ENCODE measurements at regions not wholly inside any gene's neighbourhood (a gene's known extent, or its start where the extent isn't known, plus 50 kb on each side); places are given as distances from the start of the nearest gene placed in this dataset.

DNA sequence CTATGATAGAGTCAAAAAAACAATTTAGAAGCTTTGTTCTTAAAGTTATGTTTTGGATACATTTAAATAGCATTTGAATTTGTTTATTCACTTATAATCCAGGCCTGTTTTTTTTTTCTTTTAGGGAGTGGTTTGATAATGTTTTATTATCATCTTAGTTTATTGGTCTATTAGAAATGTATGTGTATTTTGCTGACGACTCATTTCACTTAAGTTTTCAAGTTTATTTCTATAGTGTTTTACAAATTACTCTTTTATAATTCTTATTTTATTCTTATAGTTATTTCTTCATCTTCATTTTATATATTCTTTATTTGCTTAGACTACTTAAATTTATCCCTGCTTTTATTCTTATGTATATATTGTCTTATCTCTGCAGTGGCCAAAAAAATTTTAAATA lies 804.5 kb downstream of the NR4A2 start:
- no peaks in the 10 kb centered on the region for H3K4me1 ChIP-seq (ENCODE audit: insufficient read depth, low read length, poor library complexity, severe bottlenecking)
- no peak for TF ChIP-seq CTCF (conservative IDR thresholded peaks at IDR 0.05; ENCODE audit: low read length)
- CTCF ChIA-PET (ENCODE audit: unreplicated experiment) = no interaction called here
- H3K36me3 ChIP-seq (ENCODE audit: insufficient read depth, low read length) = no peaks in the 10 kb centered on the region
- H3K27ac ChIP-seq (ENCODE audit: low read depth, low read length, poor library complexity, severe bottlenecking) = no peak overlapping the region
- H3K9me3 ChIP-seq (ENCODE audit: low read length) = no peaks in the 10 kb centered on the region
- DNase-seq (ENCODE audit: low spot score) = no peak
- no peak overlapping the region for H3K4me3 ChIP-seq (ENCODE audit: low read depth, low read length, poor library complexity, severe bottlenecking)
- no peaks in the 10 kb centered on the region for H3K9me2 ChIP-seq (ENCODE audit: insufficient read depth, low read length)
- H4K20me1 ChIP-seq (ENCODE audit: insufficient read depth, low read length) = no peaks in the 10 kb centered on the region
- no peak overlapping the region for H2AFZ ChIP-seq (ENCODE audit: low read length)
- intact Hi-C loops (cut with micrococcal nuclease; ENCODE audit: unreplicated experiment) = no loop called here
- no TSS peak for BruUV-seq (replicated peaks)
- H3K4me2 ChIP-seq (ENCODE audit: low read length) = no peak overlapping the region
- no peaks in the 10 kb centered on the region for H3K79me2 ChIP-seq (ENCODE audit: insufficient read depth, low read depth, low read length)
- POLR2A ChIA-PET = no interaction called here

DNA sequence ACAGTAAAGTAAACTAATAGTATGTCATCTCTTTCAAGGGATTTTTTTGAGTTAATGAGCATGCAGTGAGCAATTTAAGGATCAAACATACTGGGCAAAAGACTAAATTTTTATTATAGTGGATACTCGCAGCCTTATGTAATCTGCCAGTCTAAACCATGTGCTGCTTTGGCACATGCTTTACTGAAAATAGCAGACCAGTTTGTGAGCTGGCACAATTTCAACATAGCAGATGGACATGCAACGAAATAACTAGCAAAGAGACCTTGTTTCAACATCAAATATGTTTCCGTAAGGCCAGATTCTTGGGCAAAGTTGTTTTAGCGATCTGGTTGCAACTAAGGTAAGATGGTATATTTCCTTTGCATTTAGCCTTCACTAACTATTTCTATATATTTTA lies 807.3 kb downstream of the NR4A2 start:
- Histone ChIP-seq H3K4me2 (ENCODE audit: low read length) (no peak overlapping the region), H4K20me1 (ENCODE audit: insufficient read depth, low read length) (no peaks in the 10 kb centered on the region), H3K79me2 (ENCODE audit: insufficient read depth, low read depth, low read length) (no peaks in the 10 kb centered on the region), H3K9me3 (ENCODE audit: low read length) (no peaks in the 10 kb centered on the region), H3K9me2 (ENCODE audit: insufficient read depth, low read length) (no peaks in the 10 kb centered on the region), H3K36me3 (ENCODE audit: insufficient read depth, low read length) (no peaks in the 10 kb centered on the region), H3K4me1 (ENCODE audit: insufficient read depth, low read length, poor library complexity, severe bottlenecking) (no peaks in the 10 kb centered on the region), H3K27ac (ENCODE audit: low read depth, low read length, poor library complexity, severe bottlenecking) (no peak overlapping the region), H2AFZ (ENCODE audit: low read length) (no peak overlapping the region), H3K4me3 (ENCODE audit: low read depth, low read length, poor library complexity, severe bottlenecking) (no peak overlapping the region)
- DNase-seq (ENCODE audit: low spot score) = no peak
- CTCF ChIA-PET (ENCODE audit: unreplicated experiment) = no interaction called here
- intact Hi-C loops (cut with micrococcal nuclease; ENCODE audit: unreplicated experiment) = no loop called here
- no TSS peak for BruUV-seq (replicated peaks)
- TF ChIP-seq CTCF (conservative IDR thresholded peaks at IDR 0.05; ENCODE audit: low read length) (no peak), EZH2phosphoT487 (IDR thresholded peaks at IDR 0.05; ENCODE audit: borderline replicate concordance, low read depth, low read length) (no peak)
- POLR2A ChIA-PET = no interaction called here

- Histone ChIP-seq H4K20me1 (ENCODE audit: insufficient read depth, low read length) (no peaks in the 10 kb centered on the region), H2AFZ (ENCODE audit: low read length) (no peak overlapping the region), H3K27ac (ENCODE audit: low read depth, low read length, poor library complexity, severe bottlenecking) (no peak overlapping the region), H3K4me3 (ENCODE audit: low read depth, low read length, poor library complexity, severe bottlenecking) (no peak overlapping the region), H3K9me2 (ENCODE audit: insufficient read depth, low read length) (no peaks in the 10 kb centered on the region), H3K4me1 (ENCODE audit: insufficient read depth, low read length, poor library complexity, severe bottlenecking) (no peaks in the 10 kb centered on the region), H3K36me3 (ENCODE audit: insufficient read depth, low read length) (no peaks in the 10 kb centered on the region), H3K4me2 (ENCODE audit: low read length) (no peak overlapping the region), H3K9me3 (ENCODE audit: low read length) (no peaks in the 10 kb centered on the region), H3K79me2 (ENCODE audit: insufficient read depth, low read depth, low read length) (no peaks in the 10 kb centered on the region)
- intact Hi-C loops (cut with micrococcal nuclease; ENCODE audit: unreplicated experiment) = no loop called here
- BruUV-seq (replicated peaks) = no TSS peak
- ChIA-PET POLR2A (no interaction called here), CTCF (ENCODE audit: unreplicated experiment) (no interaction called here)
- DNase-seq (ENCODE audit: low spot score) = no peak
- TF ChIP-seq CTCF (conservative IDR thresholded peaks at IDR 0.05; ENCODE audit: low read length) = no peak
- TF ChIP-seq EZH2phosphoT487 (IDR thresholded peaks at IDR 0.05; ENCODE audit: borderline replicate concordance, low read depth, low read length) = no peak
These were observed 812.9 kb downstream of the NR4A2 start for GRCh38 chr2:155519529-155520130.
